Stimulated activated CD8-positive, alpha-beta memory T cell treated with anti-CD3 and anti-CD28 coated beads, Interleukin-7, amount 100 ng/mL, for 24 hours (primary cell): ENCODE measurements at regions not wholly inside any gene's neighbourhood (a gene's known extent, or its start where the extent isn't known, plus 50 kb on each side); places are given as distances from the start of the nearest gene placed in this dataset.

Source experiments
- DNase-seq: peaks from one replicate; pipeline ENCODE4 v3.0.0-alpha.2; 2020; ENCODE audit warnings: low read depth

GRCh38 chr20:58139849-58140786 is 88.3 kb downstream of the ANKRD60 start:
- DNase-seq: no peak

GRCh38 chr20:58138395-58138794 is 90.1 kb downstream of the ANKRD60 start:
- DNase-seq: no peak

GRCh38 chr20:58137651-58138265 is 90.7 kb downstream of the ANKRD60 start:
- no peak for DNase-seq

GRCh38 chr20:58137236-58137635 is 91.2 kb downstream of the ANKRD60 start:
- no peak for DNase-seq

GRCh38 chr20:58136149-58136484 is 92.3 kb downstream of the ANKRD60 start:
- DNase-seq: no peak

GRCh38 chr20:58135441-58136148 is 92.9 kb downstream of the ANKRD60 start:
- DNase-seq: no peak

- DNase-seq: no peak
Observed at GRCh38 chr20:58133020-58133808, 95.2 kb downstream of the ANKRD60 start.

GRCh38 chr20:58131551-58132142 is 96.8 kb downstream of the ANKRD60 start:
- no peak for DNase-seq

- DNase-seq: no peak
Observed at GRCh38 chr20:58131151-58131550, 97.3 kb downstream of the ANKRD60 start.

- no peak for DNase-seq
Observed at GRCh38 chr20:58130581-58130980, 97.9 kb downstream of the ANKRD60 start.

GRCh38 chr20:58130156-58130555 is 98.3 kb downstream of the ANKRD60 start:
- no peak for DNase-seq

- no peak for DNase-seq
Observed at GRCh38 chr20:58129721-58130151, 98.7 kb downstream of the ANKRD60 start.

GRCh38 chr20:58128635-58129625 is 99.5 kb downstream of the ANKRD60 start:
- DNase-seq: no peak

GRCh38 chr20:58127701-58128111 is 100.7 kb downstream of the ANKRD60 start:
- DNase-seq: no peak

GRCh38 chr20:58125726-58126125 is 102.7 kb downstream of the ANKRD60 start:
- no peak for DNase-seq

GRCh38 chr20:58117944-58118343 is 110.5 kb downstream of the ANKRD60 start:
- DNase-seq: no peak

- no peak for DNase-seq
Observed at GRCh38 chr20:58116505-58116904, 111.9 kb downstream of the ANKRD60 start.

GRCh38 chr20:58113716-58114115 is 114.7 kb downstream of the ANKRD60 start:
- DNase-seq: no peak

GRCh38 chr20:58112017-58112781 is 116.3 kb downstream of the ANKRD60 start:
- no peak for DNase-seq
